Ramos (cell line): ENCODE measurements at regions not wholly inside any gene's neighbourhood (a gene's known extent, or its start where the extent isn't known, plus 50 kb on each side); places are given as distances from the start of the nearest gene placed in this dataset.

Experiments used
- in situ Hi-C: fragments of 300-500 bp; cut with MboI; formaldehyde crosslinking; loops from one replicate; pipeline ENCODE4 v1.14.3; 2022; ENCODE audit warnings: low sequenced_read_pairs; ENCODE audit not compliant: unreplicated experiment

GRCh38 chr10:78155722-78156121 is 122.1 kb downstream of the RPS24 start:
- in situ Hi-C loops, result no loop called here

- in situ Hi-C loops, result no loop called here
Observed at GRCh38 chr10:78160591-78160990, 126.9 kb downstream of the RPS24 start.

- in situ Hi-C loops, result no loop called here
Observed at GRCh38 chr10:78162853-78163252, 129.2 kb downstream of the RPS24 start.

GRCh38 chr10:78164702-78165101 is 131.0 kb downstream of the RPS24 start:
- in situ Hi-C loops, result no loop called here

- in situ Hi-C loops, result no loop called here
Observed at GRCh38 chr10:78165172-78165571, 131.5 kb downstream of the RPS24 start.

GRCh38 chr10:78165617-78166016 is 132.0 kb downstream of the RPS24 start:
- in situ Hi-C loops, result no loop called here

- in situ Hi-C loops, result no loop called here
Observed at GRCh38 chr10:78166261-78166660, 132.6 kb downstream of the RPS24 start.

- in situ Hi-C loops, result no loop called here
Observed at GRCh38 chr10:78169214-78169613, 135.6 kb downstream of the RPS24 start.

GRCh38 chr10:78170026-78170475 is 136.4 kb downstream of the RPS24 start:
- in situ Hi-C loops, result no loop called here

GRCh38 chr10:78171633-78172400 is 138.2 kb downstream of the RPS24 start:
- in situ Hi-C loops, result no loop called here

- in situ Hi-C loops, result no loop called here
Observed at GRCh38 chr10:78173360-78174015, 139.8 kb downstream of the RPS24 start.

GRCh38 chr10:78175444-78176015 is 141.9 kb downstream of the RPS24 start:
- in situ Hi-C loops, result no loop called here

- in situ Hi-C loops, result no loop called here
Observed at GRCh38 chr10:78176320-78177317, 143.0 kb downstream of the RPS24 start.

- in situ Hi-C loops, result no loop called here
Observed at GRCh38 chr10:78177491-78178185, 144.0 kb downstream of the RPS24 start.

- in situ Hi-C loops, result no loop called here
Observed at GRCh38 chr10:78178397-78178796, 144.7 kb downstream of the RPS24 start.

GRCh38 chr10:78178940-78179339 is 145.3 kb downstream of the RPS24 start:
- in situ Hi-C loops, result no loop called here

- in situ Hi-C loops, result no loop called here
Observed at GRCh38 chr10:78179886-78180705, 146.4 kb downstream of the RPS24 start.

GRCh38 chr10:78181381-78182055 is 147.9 kb downstream of the RPS24 start:
- in situ Hi-C loops, result no loop called here
